ENCODE measurements at regions not wholly inside any gene's neighbourhood (a gene's known extent, or its start where the extent isn't known, plus 50 kb on each side); places are given as distances from the start of the nearest gene placed in this dataset.

GRCh38 chr4:72689923-72690322 lies 120.9 kb upstream of the ADAMTS3 start:
- no peak overlapping the region for H4K91ac ChIP-seq (ENCODE audit: insufficient read depth, low read depth, low read length)
- in situ Hi-C loops (cut with MboI; ENCODE audit: low sequenced_read_pairs) (no loop called here), dilution Hi-C loops (cut with HindIII; ENCODE audit: low sequenced_read_pairs, unreplicated experiment) (no loop called here), intact Hi-C loops (cut with micrococcal nuclease) (no loop called here)
- no peak overlapping the region for H3K14ac ChIP-seq (replicated peaks; ENCODE audit: low read depth, low read length)
- H3K27ac ChIP-seq (ENCODE audit: insufficient read depth, low read length): no peak overlapping the region
- no peak overlapping the region for H3K23ac ChIP-seq (ENCODE audit: low read depth, low read length)
- no TSS peak for BruUV-seq (replicated peaks)
- no peak for ATAC-seq (ENCODE audit: low read depth)
- H2BK20ac ChIP-seq (ENCODE audit: low read depth, low read length): no peak overlapping the region
- H3K9me1 ChIP-seq (ENCODE audit: insufficient read depth, low read length): no peaks in the 10 kb centered on the region
- no peaks in the 10 kb centered on the region for H4K20me1 ChIP-seq (ENCODE audit: insufficient read depth, low read length)
- H2BK5ac ChIP-seq (ENCODE audit: low read depth, low read length, poor library complexity, severe bottlenecking): no peak overlapping the region
- no peaks in the 10 kb centered on the region for H3K27me3 ChIP-seq (ENCODE audit: control insufficient read depth, insufficient read depth, low read length)
- H2AK5ac ChIP-seq (ENCODE audit: low read depth, low read length): no peak overlapping the region
- H4K8ac ChIP-seq (ENCODE audit: low read depth in 2 of 2, low read length in 2 of 2): no peak overlapping the region
- H3K4me1 ChIP-seq (ENCODE audit: control insufficient read depth, insufficient read depth, low read length): no peaks in the 10 kb centered on the region
- H4K5ac ChIP-seq (ENCODE audit: low read depth, low read length): no peak overlapping the region
- ChIA-PET CTCF (no interaction called here), POLR2A (ENCODE audit: unreplicated experiment) (no interaction called here)
- no peak overlapping the region for H3K56ac ChIP-seq (ENCODE audit: extremely low read depth, insufficient read depth, low read length)
- no peaks in the 10 kb centered on the region for H3K36me3 ChIP-seq (ENCODE audit: control insufficient read depth, insufficient read depth, low read length)
- DNase-seq: no peak
- WGBS, 2 experiments (ENCODE audit: extremely low coverage in 2 of 2, insufficient read length in 1 of 2): no CpG with 5 or more reads among the region's 1 CpG
- H3K4me3 ChIP-seq (ENCODE audit: insufficient read depth, low read depth, low read length): no peak overlapping the region
- no peak for TF ChIP-seq CEBPB (IDR thresholded peaks at IDR 0.05; ENCODE audit: low read depth, low read length)
- no peak for TF ChIP-seq NFE2L2 (IDR thresholded peaks at IDR 0.05; ENCODE audit: low read depth, low read length)
- no peak for TF ChIP-seq CHD1 (IDR thresholded peaks at IDR 0.05; ENCODE audit: low read depth, low read length)
- TF ChIP-seq MXI1 (IDR thresholded peaks at IDR 0.05; ENCODE audit: borderline replicate concordance, low read depth, low read length): no peak
- TF ChIP-seq RFX5 (IDR thresholded peaks at IDR 0.05; ENCODE audit: low read depth, low read length): no peak
- no peak for TF ChIP-seq RCOR1 (IDR thresholded peaks at IDR 0.05; ENCODE audit: insufficient replicate concordance, low read length)
- no peak for TF ChIP-seq POLR2A (IDR thresholded peaks at IDR 0.05; ENCODE audit: low read depth, low read length)
- TF ChIP-seq MAFK (IDR thresholded peaks at IDR 0.05; ENCODE audit: low read depth, low read length): no peak
- no peak for TF ChIP-seq MAZ (IDR thresholded peaks at IDR 0.05; ENCODE audit: borderline replicate concordance, low read depth, low read length)
- no peak for TF ChIP-seq RAD21 (IDR thresholded peaks at IDR 0.05; ENCODE audit: low read length)
- no peak for TF ChIP-seq SMC3 (IDR thresholded peaks at IDR 0.05; ENCODE audit: low read depth, low read length)
- TF ChIP-seq, protein P1, sequence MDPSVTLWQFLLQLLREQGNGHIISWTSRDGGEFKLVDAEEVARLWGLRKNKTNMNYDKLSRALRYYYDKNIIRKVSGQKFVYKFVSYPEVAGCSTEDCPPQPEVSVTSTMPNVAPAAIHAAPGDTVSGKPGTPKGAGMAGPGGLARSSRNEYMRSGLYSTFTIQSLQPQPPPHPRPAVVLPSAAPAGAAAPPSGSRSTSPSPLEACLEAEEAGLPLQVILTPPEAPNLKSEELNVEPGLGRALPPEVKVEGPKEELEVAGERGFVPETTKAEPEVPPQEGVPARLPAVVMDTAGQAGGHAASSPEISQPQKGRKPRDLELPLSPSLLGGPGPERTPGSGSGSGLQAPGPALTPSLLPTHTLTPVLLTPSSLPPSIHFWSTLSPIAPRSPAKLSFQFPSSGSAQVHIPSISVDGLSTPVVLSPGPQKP (IDR thresholded peaks at IDR 0.05; ENCODE audit: borderline replicate concordance, low read depth, low read length): no peak
- TF ChIP-seq, protein P2, sequence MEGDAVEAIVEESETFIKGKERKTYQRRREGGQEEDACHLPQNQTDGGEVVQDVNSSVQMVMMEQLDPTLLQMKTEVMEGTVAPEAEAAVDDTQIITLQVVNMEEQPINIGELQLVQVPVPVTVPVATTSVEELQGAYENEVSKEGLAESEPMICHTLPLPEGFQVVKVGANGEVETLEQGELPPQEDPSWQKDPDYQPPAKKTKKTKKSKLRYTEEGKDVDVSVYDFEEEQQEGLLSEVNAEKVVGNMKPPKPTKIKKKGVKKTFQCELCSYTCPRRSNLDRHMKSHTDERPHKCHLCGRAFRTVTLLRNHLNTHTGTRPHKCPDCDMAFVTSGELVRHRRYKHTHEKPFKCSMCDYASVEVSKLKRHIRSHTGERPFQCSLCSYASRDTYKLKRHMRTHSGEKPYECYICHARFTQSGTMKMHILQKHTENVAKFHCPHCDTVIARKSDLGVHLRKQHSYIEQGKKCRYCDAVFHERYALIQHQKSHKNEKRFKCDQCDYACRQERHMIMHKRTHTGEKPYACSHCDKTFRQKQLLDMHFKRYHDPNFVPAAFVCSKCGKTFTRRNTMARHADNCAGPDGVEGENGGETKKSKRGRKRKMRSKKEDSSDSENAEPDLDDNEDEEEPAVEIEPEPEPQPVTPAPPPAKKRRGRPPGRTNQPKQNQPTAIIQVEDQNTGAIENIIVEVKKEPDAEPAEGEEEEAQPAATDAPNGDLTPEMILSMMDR (conservative IDR thresholded peaks at IDR 0.05; ENCODE audit: low read depth, low read length): no peak
- no peak for TF ChIP-seq FOS (IDR thresholded peaks at IDR 0.05; ENCODE audit: low read depth, low read length)
- TF ChIP-seq BHLHE40 (IDR thresholded peaks at IDR 0.05; ENCODE audit: low read depth, low read length): no peak
- TF ChIP-seq, protein P3, sequence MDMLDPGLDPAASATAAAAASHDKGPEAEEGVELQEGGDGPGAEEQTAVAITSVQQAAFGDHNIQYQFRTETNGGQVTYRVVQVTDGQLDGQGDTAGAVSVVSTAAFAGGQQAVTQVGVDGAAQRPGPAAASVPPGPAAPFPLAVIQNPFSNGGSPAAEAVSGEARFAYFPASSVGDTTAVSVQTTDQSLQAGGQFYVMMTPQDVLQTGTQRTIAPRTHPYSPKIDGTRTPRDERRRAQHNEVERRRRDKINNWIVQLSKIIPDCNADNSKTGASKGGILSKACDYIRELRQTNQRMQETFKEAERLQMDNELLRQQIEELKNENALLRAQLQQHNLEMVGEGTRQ (IDR thresholded peaks at IDR 0.05; ENCODE audit: low read depth, low read length): no peak
- no peak overlapping the region for H3K4ac ChIP-seq (ENCODE audit: low read depth, low read length)
- no peak overlapping the region for H2BK120ac ChIP-seq (ENCODE audit: low read depth, low read length)
- H3K18ac ChIP-seq (ENCODE audit: low read depth, low read length): no peak overlapping the region
- H2AFZ ChIP-seq (replicated peaks; ENCODE audit: low read length, poor library complexity): no peak overlapping the region
- H3K9ac ChIP-seq (ENCODE audit: low read depth, low read length): no peak overlapping the region
- no peak overlapping the region for H2BK15ac ChIP-seq (ENCODE audit: low read depth, low read length)
- H3K4me2 ChIP-seq (ENCODE audit: low read depth, low read length): no peak overlapping the region
- no peak overlapping the region for H2AK9ac ChIP-seq (replicated peaks; ENCODE audit: low read depth, low read length, poor library complexity)
- H3K9me3 ChIP-seq (ENCODE audit: control insufficient read depth, insufficient read depth, low read length): no peaks in the 10 kb centered on the region
- H3K79me1 ChIP-seq (ENCODE audit: low read depth in 1 of 2, low read length in 2 of 2): no peaks in the 10 kb centered on the region

Measured in IMR-90 (cell line).